DMS 273 (cell line): ENCODE measurements at regions not wholly inside any gene's neighbourhood (a gene's known extent, or its start where the extent isn't known, plus 50 kb on each side); places are given as distances from the start of the nearest gene placed in this dataset.
"Not testable (repeated sequence)": the region's sequence is repeated elsewhere in the genome, so short reads cannot be mapped to it uniquely, and the experiment has no call there.

Experiments
- DNase-seq: peaks from one replicate; lab custom pipeline; 2025; ENCODE audit not compliant: unreplicated experiment; lab: John Stamatoyannopoulos, UW

GRCh38 chr20:19110881-19111460 is 101.5 kb upstream of the SLC24A3 start:
- DNase-seq = no peak

GRCh38 chr20:19112828-19113227 is 99.6 kb upstream of the SLC24A3 start:
- no peak for DNase-seq

- no peak for DNase-seq
Observed at GRCh38 chr20:19113343-19113930, 99.0 kb upstream of the SLC24A3 start.

GRCh38 chr20:19114410-19114809 is 98.0 kb upstream of the SLC24A3 start:
- no peak for DNase-seq

GRCh38 chr20:19115581-19115980 is 96.9 kb upstream of the SLC24A3 start:
- DNase-seq = no peak

- no peak for DNase-seq
Observed at GRCh38 chr20:19120011-19120410, 92.4 kb upstream of the SLC24A3 start.

GRCh38 chr20:19120569-19120968 is 91.9 kb upstream of the SLC24A3 start:
- no peak for DNase-seq

GRCh38 chr20:19121463-19121862 is 91.0 kb upstream of the SLC24A3 start:
- DNase-seq = no peak

GRCh38 chr20:19121916-19122315 is 90.5 kb upstream of the SLC24A3 start:
- DNase-seq = no peak

GRCh38 chr20:19122395-19122794 is 90.0 kb upstream of the SLC24A3 start:
- DNase-seq = no peak

GRCh38 chr20:19125508-19125907 is 86.9 kb upstream of the SLC24A3 start:
- no peak for DNase-seq

GRCh38 chr20:19129306-19129705 is 83.1 kb upstream of the SLC24A3 start:
- no peak for DNase-seq

- peak; percentile 76 for DNase-seq
Observed at GRCh38 chr20:19129976-19130612, 82.3 kb upstream of the SLC24A3 start.

- DNase-seq = no peak
Observed at GRCh38 chr20:19130613-19130984, 81.8 kb upstream of the SLC24A3 start.

GRCh38 chr20:19137641-19138040 is 74.8 kb upstream of the SLC24A3 start:
- no peak for DNase-seq

GRCh38 chr20:19138758-19139157 is 73.7 kb upstream of the SLC24A3 start:
- DNase-seq = no peak

GRCh38 chr20:19139584-19139983 is 72.9 kb upstream of the SLC24A3 start:
- not testable (repeated sequence) for DNase-seq

GRCh38 chr20:19141998-19142397 is 70.4 kb upstream of the SLC24A3 start:
- peak; percentile 36 for DNase-seq

- no peak for DNase-seq
Observed at GRCh38 chr20:19143890-19144289, 68.6 kb upstream of the SLC24A3 start.

GRCh38 chr20:19161336-19161735 is 51.1 kb upstream of the SLC24A3 start:
- no peak for DNase-seq
